Neuron (in vitro differentiated cells): ENCODE measurements at regions not wholly inside any gene's neighbourhood (a gene's known extent, or its start where the extent isn't known, plus 50 kb on each side); places are given as distances from the start of the nearest gene placed in this dataset.

Source experiments
- H2AFZ ChIP-seq: one replicate; pipeline ENCODE4 v1.6.1; 2013; ENCODE audit warnings: low read depth, mild to moderate bottlenecking, inconsistent platforms, low read length, moderate library complexity
- H3K27me3 ChIP-seq: one replicate; pipeline ENCODE4 v1.6.1; 2013; ENCODE audit warnings: low read length; ENCODE audit not compliant: insufficient read depth
- H3K36me3 ChIP-seq: one replicate; pipeline ENCODE4 v1.6.1; 2013; ENCODE audit warnings: low read length; ENCODE audit not compliant: insufficient read depth
- H3K4me1 ChIP-seq: one replicate; pipeline ENCODE4 v1.6.1; 2013; ENCODE audit warnings: low read length; ENCODE audit not compliant: insufficient read depth
- H3K4me3 ChIP-seq: 2 replicates; pipeline ENCODE4 v1.5.1; 2013; ENCODE audit warnings: mild to moderate bottlenecking, low read length, moderate library complexity
- H3K9me3 ChIP-seq: one replicate; pipeline ENCODE4 v1.6.1; 2013; ENCODE audit warnings: low read length

DNA sequence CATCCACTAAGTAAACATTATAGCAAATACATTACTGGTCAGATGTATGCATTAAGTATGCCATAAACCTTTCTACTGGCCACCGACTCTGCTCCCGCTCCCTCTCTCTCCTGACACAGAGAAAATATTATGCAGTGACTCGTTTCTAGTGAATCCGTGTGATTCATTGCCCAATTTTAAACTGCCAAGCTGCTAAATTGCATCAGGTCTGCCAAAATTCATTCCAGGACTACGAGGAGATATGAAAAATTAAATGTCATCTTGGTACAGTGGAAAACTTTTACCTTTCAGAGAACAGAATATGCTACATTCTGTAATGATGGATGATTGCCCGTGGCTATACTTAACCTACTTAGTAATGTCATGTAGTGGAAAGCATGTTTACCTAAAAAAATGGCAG is 368.8 kb upstream of the TSHZ3 start:
- H3K9me3 ChIP-seq, result no peaks in the 10 kb centered on the region
- no peaks in the 10 kb centered on the region for H3K36me3 ChIP-seq
- H2AFZ ChIP-seq, result no peak overlapping the region
- no peaks in the 10 kb centered on the region for H3K27me3 ChIP-seq
- H3K4me1 ChIP-seq, result no peaks in the 10 kb centered on the region
- H3K4me3 ChIP-seq, result no peak overlapping the region

DNA sequence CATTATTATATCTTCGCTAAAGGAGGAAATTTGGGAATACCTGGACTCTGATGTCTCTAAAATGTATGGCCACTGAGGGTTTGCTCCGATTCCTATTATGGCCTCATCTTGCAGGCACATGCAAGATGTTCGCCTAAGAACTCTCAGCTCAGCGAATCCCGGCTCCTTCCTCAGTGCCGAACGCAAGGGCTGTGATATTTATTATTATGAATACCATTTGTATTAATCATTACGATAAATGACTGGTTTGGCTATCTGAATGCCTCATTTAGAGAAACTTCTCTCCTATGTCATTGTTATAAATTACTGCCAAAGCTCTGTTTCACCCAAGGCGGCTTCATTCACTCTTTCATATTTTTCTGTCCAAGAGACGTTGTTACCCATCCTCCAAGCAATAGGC is 369.7 kb upstream of the TSHZ3 start:
- Histone ChIP-seq H2AFZ (no peak overlapping the region), H3K4me1 (no peaks in the 10 kb centered on the region), H3K4me3 (no peak overlapping the region), H3K27me3 (no peaks in the 10 kb centered on the region), H3K9me3 (no peaks in the 10 kb centered on the region), H3K36me3 (no peaks in the 10 kb centered on the region)

DNA sequence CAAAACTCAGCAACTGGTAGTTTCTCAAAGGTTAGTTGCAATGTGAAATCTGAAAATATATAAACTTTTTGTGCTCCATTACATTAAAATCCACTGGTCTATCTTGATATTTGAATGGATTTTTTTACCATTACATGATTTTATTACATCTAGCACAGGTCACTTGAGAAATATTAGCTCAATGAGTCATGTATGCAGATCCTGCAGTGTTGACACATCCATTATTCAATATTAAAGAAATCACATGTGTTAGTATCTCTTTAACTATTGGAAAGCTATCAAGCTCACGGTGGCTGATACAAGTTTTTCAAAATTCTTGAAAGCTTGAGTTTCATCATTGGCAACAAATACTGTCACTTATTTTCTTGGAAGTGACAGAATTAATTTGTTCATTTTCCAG is 373.9 kb upstream of the TSHZ3 start:
- no peak overlapping the region for H3K4me3 ChIP-seq
- H3K9me3 ChIP-seq, result no peaks in the 10 kb centered on the region
- H3K27me3 ChIP-seq, result no peaks in the 10 kb centered on the region
- no peak overlapping the region for H2AFZ ChIP-seq
- H3K36me3 ChIP-seq, result no peaks in the 10 kb centered on the region
- no peaks in the 10 kb centered on the region for H3K4me1 ChIP-seq

DNA sequence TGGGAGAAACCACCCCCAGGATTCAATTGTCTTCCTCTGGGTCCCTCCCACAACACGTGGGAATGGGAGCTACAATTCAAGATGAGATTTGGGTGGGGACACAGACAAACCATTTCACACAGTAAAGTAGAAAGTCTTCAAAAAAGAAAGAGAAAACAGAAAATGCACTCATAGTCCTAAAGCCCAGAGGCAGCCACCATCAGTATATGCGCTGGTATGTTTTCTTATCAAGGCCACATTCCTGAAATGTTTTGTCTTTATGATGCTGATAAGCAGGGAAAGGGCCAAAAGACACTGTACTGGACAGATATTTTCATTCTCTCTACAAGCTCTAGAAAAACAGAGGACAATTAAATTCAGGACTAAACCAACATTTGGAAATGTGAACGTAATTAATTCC is 375.8 kb upstream of the TSHZ3 start:
- Histone ChIP-seq H3K9me3 (no peaks in the 10 kb centered on the region), H3K4me3 (no peak overlapping the region), H3K4me1 (no peaks in the 10 kb centered on the region), H3K27me3 (no peaks in the 10 kb centered on the region), H2AFZ (no peak overlapping the region), H3K36me3 (no peaks in the 10 kb centered on the region)

DNA sequence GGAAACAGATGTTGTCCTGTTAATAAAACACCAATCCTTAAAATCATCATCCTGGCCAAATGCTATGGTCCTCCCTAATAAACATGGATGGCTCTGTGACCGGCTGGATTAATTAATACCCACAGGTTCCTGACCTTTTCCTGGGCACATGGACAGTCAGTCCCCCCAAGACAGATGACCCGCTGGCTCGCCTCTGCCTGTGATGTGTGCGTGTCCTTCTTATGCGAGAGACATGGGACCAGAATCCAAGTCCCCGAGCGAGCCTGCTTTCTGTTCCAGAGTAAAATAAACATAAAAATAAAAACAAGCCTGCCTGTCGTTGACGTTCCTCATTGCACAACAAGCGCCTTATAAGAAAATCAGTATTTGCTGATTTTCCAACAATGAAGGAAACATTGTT is 378.3 kb upstream of the TSHZ3 start:
- Histone ChIP-seq H3K4me3 (no peak overlapping the region), H3K27me3 (no peaks in the 10 kb centered on the region), H3K4me1 (no peaks in the 10 kb centered on the region), H3K36me3 (no peaks in the 10 kb centered on the region), H2AFZ (no peak overlapping the region), H3K9me3 (no peaks in the 10 kb centered on the region)

DNA sequence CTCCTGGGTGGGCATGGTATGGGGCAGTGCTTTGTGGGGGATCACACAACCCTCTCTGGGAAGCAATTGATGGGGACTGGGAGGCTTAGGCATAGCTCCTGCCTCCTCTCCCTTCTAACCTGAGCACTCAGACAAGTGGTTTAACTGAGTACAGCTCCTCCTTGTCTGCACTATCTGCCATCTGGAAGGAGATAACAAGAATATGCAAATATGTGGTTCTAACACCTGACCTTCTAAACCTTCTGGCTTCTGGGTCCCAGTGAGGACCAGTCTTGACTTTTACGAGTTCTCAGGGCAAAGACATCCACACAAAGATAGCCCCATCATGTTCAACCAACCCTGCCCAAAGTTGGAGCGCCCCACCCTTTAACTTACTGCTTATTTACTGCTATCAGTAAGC is 381.0 kb upstream of the TSHZ3 start:
- H3K4me1 ChIP-seq, result no peaks in the 10 kb centered on the region
- no peaks in the 10 kb centered on the region for H3K36me3 ChIP-seq
- H2AFZ ChIP-seq, result no peak overlapping the region
- no peaks in the 10 kb centered on the region for H3K27me3 ChIP-seq
- H3K9me3 ChIP-seq, result no peaks in the 10 kb centered on the region
- no peak overlapping the region for H3K4me3 ChIP-seq

DNA sequence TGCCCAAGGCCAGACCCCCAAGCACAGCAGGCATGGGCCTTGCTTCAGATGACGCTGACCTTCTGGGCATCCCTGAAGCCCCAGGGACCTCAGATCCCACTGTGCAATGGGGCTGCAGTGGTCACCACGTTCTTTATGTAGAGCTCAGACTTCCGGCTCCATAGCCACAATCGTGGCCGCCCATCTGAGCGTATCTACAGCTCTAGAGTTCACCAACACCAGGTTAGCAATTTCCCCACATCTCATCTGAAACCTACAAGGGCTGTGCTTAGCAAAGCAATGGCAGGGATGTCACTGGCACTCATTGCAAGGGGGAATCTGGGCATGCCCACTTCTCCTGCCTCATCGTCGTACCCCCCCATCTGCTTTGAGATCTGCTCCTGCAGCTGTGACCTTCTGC is 384.4 kb upstream of the TSHZ3 start:
- Histone ChIP-seq H3K36me3 (no peaks in the 10 kb centered on the region), H2AFZ (no peak overlapping the region), H3K9me3 (no peaks in the 10 kb centered on the region), H3K27me3 (no peaks in the 10 kb centered on the region), H3K4me1 (no peaks in the 10 kb centered on the region), H3K4me3 (no peak overlapping the region)

DNA sequence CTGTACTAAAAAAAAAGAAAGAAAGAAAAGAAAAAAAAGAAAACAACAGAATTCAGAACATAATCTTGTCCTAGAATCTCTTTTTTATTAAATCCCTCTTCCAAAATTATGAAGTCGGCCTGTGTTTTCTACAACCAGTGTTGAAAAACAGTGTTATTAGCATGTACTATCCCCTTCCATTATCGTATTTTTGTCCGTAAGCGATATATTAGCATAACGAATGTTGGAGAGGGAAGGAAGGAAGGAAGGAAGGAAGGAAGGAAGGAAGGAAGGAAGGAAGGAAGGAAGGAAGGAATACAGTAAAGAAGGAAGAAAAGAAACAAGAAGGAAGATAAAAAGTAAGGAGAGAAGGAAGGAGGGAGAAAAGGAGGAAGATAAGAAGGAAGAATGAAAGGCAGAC is 393.0 kb upstream of the TSHZ3 start:
- H3K27me3 ChIP-seq, result no peaks in the 10 kb centered on the region
- H2AFZ ChIP-seq, result no peak overlapping the region
- no peaks in the 10 kb centered on the region for H3K4me1 ChIP-seq
- H3K4me3 ChIP-seq, result no peak overlapping the region
- no peaks in the 10 kb centered on the region for H3K9me3 ChIP-seq
- H3K36me3 ChIP-seq, result no peaks in the 10 kb centered on the region

DNA sequence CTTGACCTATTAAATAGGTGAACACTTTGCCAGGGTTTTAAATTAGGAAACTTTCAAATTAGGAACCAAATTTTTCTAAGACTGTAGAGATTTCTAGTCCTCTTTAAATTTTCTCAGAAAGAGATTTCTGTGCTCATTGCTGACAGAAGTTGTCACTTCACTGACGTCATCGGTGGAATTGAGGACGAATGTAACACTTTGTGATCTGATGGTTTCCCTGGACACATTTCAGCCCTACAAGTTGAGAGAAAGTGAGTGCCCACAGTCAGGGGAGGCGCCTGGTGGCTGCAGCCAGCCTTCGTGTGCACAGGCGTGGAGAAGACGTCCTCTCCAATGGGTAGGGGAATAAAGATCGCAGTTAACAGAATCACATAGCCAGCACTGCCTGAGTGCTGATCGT is 396.5 kb upstream of the TSHZ3 start:
- Histone ChIP-seq H3K27me3 (no peaks in the 10 kb centered on the region), H3K4me1 (no peaks in the 10 kb centered on the region), H2AFZ (no peak overlapping the region), H3K4me3 (no peak overlapping the region), H3K9me3 (no peaks in the 10 kb centered on the region), H3K36me3 (no peaks in the 10 kb centered on the region)

DNA sequence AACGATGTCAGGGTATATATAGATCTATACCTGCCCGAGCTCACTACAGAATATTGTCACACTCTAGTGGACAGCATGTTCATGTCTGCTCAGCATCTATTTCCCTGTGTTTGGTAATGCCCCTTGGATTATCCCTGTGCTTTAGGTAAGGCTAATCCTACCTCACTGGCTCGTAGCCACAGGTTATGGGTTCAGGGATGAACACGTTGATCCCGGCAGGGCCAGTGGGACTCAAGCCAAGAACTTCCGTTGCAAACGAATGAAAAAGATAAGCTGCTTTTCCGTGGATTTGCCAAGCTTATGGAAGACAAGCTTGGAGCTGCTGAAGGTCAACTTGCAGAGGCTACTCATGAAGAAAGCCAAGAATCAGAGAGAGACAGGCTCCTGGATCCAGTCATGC is 400.0 kb upstream of the TSHZ3 start:
- H3K36me3 ChIP-seq, result no peaks in the 10 kb centered on the region
- H2AFZ ChIP-seq, result no peak overlapping the region
- H3K4me3 ChIP-seq, result no peak overlapping the region
- no peaks in the 10 kb centered on the region for H3K9me3 ChIP-seq
- H3K27me3 ChIP-seq, result no peaks in the 10 kb centered on the region
- H3K4me1 ChIP-seq, result no peaks in the 10 kb centered on the region

DNA sequence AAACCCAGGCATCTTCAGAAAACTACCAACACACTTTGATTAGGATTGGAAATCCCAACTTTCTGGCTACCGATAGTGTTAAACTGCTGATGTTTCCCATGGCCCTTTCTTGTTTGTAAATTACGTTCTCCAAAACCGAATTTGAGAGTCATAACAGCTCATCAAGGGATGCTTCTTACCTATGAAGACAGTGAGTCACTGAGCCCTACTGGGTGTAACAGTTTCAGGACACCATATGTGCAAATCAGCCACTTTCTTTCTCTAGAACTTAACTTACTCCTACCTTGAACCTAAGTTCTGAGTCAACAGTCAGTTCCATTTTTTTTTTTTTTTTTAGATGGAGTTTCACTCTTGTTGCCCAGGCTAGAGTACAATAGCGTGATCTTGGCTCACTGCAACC is 410.1 kb upstream of the TSHZ3 start:
- no peaks in the 10 kb centered on the region for H3K4me1 ChIP-seq
- no peaks in the 10 kb centered on the region for H3K27me3 ChIP-seq
- no peaks in the 10 kb centered on the region for H3K9me3 ChIP-seq
- H2AFZ ChIP-seq, result no peak overlapping the region
- H3K36me3 ChIP-seq, result no peaks in the 10 kb centered on the region
- H3K4me3 ChIP-seq, result no peak overlapping the region

DNA sequence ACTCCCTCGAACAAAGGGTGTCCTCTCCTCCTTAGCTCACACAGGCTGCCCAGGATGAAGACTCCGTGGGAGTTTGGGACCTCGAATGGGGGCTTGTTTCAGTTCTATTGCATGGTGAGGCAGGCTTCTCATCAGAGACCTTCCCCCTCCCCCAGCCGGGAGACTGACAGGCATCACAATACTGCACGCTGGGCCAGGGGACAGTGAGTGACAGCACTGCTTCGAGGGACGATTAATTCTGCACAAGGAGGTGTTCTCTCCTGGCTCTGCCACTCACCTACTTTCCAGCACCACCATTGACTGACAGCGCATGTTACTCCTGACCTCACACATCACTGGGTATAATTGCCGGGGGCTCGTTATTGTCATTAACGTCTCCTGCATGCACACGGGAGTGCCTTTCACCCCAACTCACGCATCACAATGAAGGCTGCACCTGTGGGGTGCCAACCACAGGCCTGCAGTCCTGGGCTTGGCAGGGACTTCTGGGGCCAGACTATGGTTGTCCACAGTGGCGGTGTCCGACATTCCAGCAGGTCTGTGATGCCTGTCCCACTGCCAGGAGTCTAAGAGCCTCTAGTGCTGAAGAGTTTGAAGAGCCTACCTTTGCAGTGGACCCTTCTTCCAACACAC is 412.2 kb upstream of the TSHZ3 start:
- no peaks in the 10 kb centered on the region for H3K36me3 ChIP-seq
- H2AFZ ChIP-seq, result no peak overlapping the region
- no peaks in the 10 kb centered on the region for H3K4me1 ChIP-seq
- H3K27me3 ChIP-seq, result no peaks in the 10 kb centered on the region
- no peaks in the 10 kb centered on the region for H3K9me3 ChIP-seq
- H3K4me3 ChIP-seq, result no peak overlapping the region

DNA sequence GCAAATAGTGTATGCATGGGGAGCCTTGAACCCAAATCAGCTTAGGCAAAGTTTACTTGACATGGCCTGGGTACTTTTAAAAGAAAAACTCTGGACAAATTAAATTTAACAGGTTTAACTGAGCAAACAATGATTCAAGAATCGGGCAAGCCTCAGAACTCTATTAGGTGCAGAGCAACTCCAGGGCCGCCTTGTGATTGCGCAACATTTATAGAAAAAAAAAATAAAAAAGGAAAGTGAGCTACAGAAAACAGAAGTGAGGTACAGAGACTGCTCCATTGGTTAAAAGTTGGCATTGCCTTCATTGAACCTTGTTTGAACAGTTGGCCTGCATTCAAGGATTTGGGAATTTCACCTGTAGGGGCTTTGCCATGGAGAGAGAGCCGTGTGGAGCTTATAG is 421.0 kb upstream of the TSHZ3 start:
- Histone ChIP-seq H3K27me3 (no peaks in the 10 kb centered on the region), H3K4me3 (no peak overlapping the region), H3K9me3 (no peaks in the 10 kb centered on the region), H3K4me1 (no peaks in the 10 kb centered on the region), H2AFZ (no peak overlapping the region), H3K36me3 (no peaks in the 10 kb centered on the region)

DNA sequence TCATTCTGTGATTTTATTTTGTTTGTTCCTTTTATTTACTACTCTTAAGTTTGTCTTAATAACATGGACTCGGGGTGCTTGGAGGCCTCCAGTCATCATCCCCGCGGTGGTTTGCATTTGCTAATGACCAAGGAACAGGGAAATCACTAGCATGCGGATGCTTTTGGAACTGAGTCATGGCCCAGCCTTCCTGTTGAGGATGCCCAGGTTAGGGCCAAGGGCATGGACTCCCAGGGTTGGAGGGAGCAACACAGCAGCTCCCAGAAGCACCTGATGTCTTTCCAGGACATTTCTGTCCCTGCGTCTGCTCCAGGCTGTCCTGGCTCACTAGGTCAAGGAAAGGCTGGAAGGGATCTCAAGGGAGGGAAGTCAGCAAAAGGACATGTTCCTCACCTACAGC is 423.7 kb upstream of the TSHZ3 start:
- Histone ChIP-seq H3K9me3 (no peaks in the 10 kb centered on the region), H3K4me3 (no peak overlapping the region), H3K27me3 (no peaks in the 10 kb centered on the region), H3K36me3 (no peaks in the 10 kb centered on the region), H3K4me1 (no peaks in the 10 kb centered on the region), H2AFZ (no peak overlapping the region)
